ENCODE measurements at regions not wholly inside any gene's neighbourhood (a gene's known extent, or its start where the extent isn't known, plus 50 kb on each side); places are given as distances from the start of the nearest gene placed in this dataset.

- Histone ChIP-seq H3K27ac (no peak overlapping the region), H3K4me1 (no peaks in the 10 kb centered on the region), H3K4me3 (no peak overlapping the region), H3K36me3 (no peaks in the 10 kb centered on the region), H3K27me3 (no peaks in the 10 kb centered on the region), H3K9me3 (no peaks in the 10 kb centered on the region)
- DNase-seq = no peak
- TF ChIP-seq EP300 (IDR thresholded peaks at IDR 0.05; ENCODE audit: low read depth) (no peak), CTCF (IDR thresholded peaks at IDR 0.05) (no peak), POLR2AphosphoS5 (IDR thresholded peaks at IDR 0.05) (no peak), POLR2A (IDR thresholded peaks at IDR 0.05) (no peak)
- intact Hi-C loops (cut with DNase I; ENCODE audit: low total_unique reads) = no loop called here
- in situ Hi-C loops (cut with MboI; ENCODE audit: low pct_ligation_motif_present in 1 of 4, low pct_unique_long_range_greater_than_20kb in 1 of 4, low sequenced_read_pairs in 3 of 4) = no loop called here
These were observed 308.6 kb upstream of the NRP1 start for GRCh38 chr10:33643042-33643441.

GRCh38 chr10:33638891-33639290 lies 304.4 kb upstream of the NRP1 start:
- Histone ChIP-seq H3K4me3 (no peak overlapping the region), H3K36me3 (no peaks in the 10 kb centered on the region), H3K27me3 (no peaks in the 10 kb centered on the region), H3K9me3 (no peaks in the 10 kb centered on the region), H3K27ac (no peak overlapping the region), H3K4me1 (no peaks in the 10 kb centered on the region)
- intact Hi-C loops (cut with DNase I; ENCODE audit: low total_unique reads) (no loop called here), in situ Hi-C loops (cut with MboI; ENCODE audit: low pct_ligation_motif_present in 1 of 4, low pct_unique_long_range_greater_than_20kb in 1 of 4, low sequenced_read_pairs in 3 of 4) (no loop called here)
- no peak for DNase-seq
- WGBS, 2 donors (ENCODE audit: low coverage in 1 of 2) = 69 to 86% methylated on average over 3 of the region's 3 CpGs
- TF ChIP-seq POLR2A (IDR thresholded peaks at IDR 0.05) = no peak
- no peak for TF ChIP-seq EP300 (IDR thresholded peaks at IDR 0.05; ENCODE audit: low read depth)
- TF ChIP-seq CTCF (IDR thresholded peaks at IDR 0.05) = no peak
- TF ChIP-seq POLR2AphosphoS5 (IDR thresholded peaks at IDR 0.05) = no peak

GRCh38 chr10:33638374-33638773 lies 303.9 kb upstream of the NRP1 start:
- DNase-seq = no peak
- in situ Hi-C loops (cut with MboI; ENCODE audit: low pct_ligation_motif_present in 1 of 4, low pct_unique_long_range_greater_than_20kb in 1 of 4, low sequenced_read_pairs in 3 of 4) = no loop called here
- Histone ChIP-seq H3K9me3 (no peaks in the 10 kb centered on the region), H3K4me3 (no peak overlapping the region), H3K27ac (no peak overlapping the region), H3K4me1 (no peaks in the 10 kb centered on the region), H3K36me3 (no peaks in the 10 kb centered on the region), H3K27me3 (no peaks in the 10 kb centered on the region)
- no peak for TF ChIP-seq POLR2A (IDR thresholded peaks at IDR 0.05)
- no peak for TF ChIP-seq EP300 (IDR thresholded peaks at IDR 0.05; ENCODE audit: low read depth)
- no peak for TF ChIP-seq POLR2AphosphoS5 (IDR thresholded peaks at IDR 0.05)
- no peak for TF ChIP-seq CTCF (IDR thresholded peaks at IDR 0.05)
- 87 to 89% methylated on average over 3 of the region's 3 CpGs for WGBS, 2 donors (ENCODE audit: low coverage in 1 of 2)
- intact Hi-C loops (cut with DNase I; ENCODE audit: low total_unique reads) = no loop called here

GRCh38 chr10:33635967-33636515 lies 301.6 kb upstream of the NRP1 start:
- Histone ChIP-seq H3K4me3 (no peak overlapping the region), H3K27ac (no peak overlapping the region), H3K36me3 (no peaks in the 10 kb centered on the region), H3K4me1 (no peaks in the 10 kb centered on the region), H3K27me3 (no peaks in the 10 kb centered on the region), H3K9me3 (no peaks in the 10 kb centered on the region)
- TF ChIP-seq POLR2AphosphoS5 (IDR thresholded peaks at IDR 0.05) = no peak
- TF ChIP-seq POLR2A (IDR thresholded peaks at IDR 0.05) = no peak
- no peak for TF ChIP-seq CTCF (IDR thresholded peaks at IDR 0.05)
- no peak for TF ChIP-seq EP300 (IDR thresholded peaks at IDR 0.05; ENCODE audit: low read depth)
- intact Hi-C loops (cut with DNase I; ENCODE audit: low total_unique reads) = no loop called here
- no peak for DNase-seq
- in situ Hi-C loops (cut with MboI; ENCODE audit: low pct_ligation_motif_present in 1 of 4, low pct_unique_long_range_greater_than_20kb in 1 of 4, low sequenced_read_pairs in 3 of 4) = no loop called here
- 54 to 77% methylated on average over 4 to 6 of the region's 6 CpGs for WGBS, 2 donors (ENCODE audit: low coverage in 1 of 2)
